B cell (primary cell): ENCODE measurements at regions not wholly inside any gene's neighbourhood (a gene's known extent, or its start where the extent isn't known, plus 50 kb on each side); places are given as distances from the start of the nearest gene placed in this dataset.

Source experiments
- CTCF ChIP-seq: fragments of 200-600 bp; IDR thresholded peaks from one replicate; pipeline ENCODE4 v1.8.0; 2022; ENCODE audit warnings: antibody characterized with exemption, mild to moderate bottlenecking
- EZH2 ChIP-seq: IDR thresholded peaks from 2 replicates; pipeline ENCODE4 v1.6.1; 2012; ENCODE audit warnings: borderline replicate concordance, low read depth, mild to moderate bottlenecking, moderate library complexity, low read length; ENCODE audit not compliant: insufficient read depth, poor library complexity, severe bottlenecking

- TF ChIP-seq CTCF (no peak), EZH2 (no peak)
Measured at GRCh38 chr20:57879779-57880570, 170.2 kb upstream of the PMEPA1 start.
